ENCODE measurements at regions not wholly inside any gene's neighbourhood (a gene's known extent, or its start where the extent isn't known, plus 50 kb on each side); places are given as distances from the start of the nearest gene placed in this dataset.

GRCh38 chr14:71237556-71237955 is 330.3 kb downstream of the PCNX1 start:
- H3K27ac Mint-ChIP-seq, result no peak overlapping the region
- no peak for ATAC-seq (ENCODE audit: poor library complexity)
- POLR2A ChIA-PET, result no interaction called here

DNA sequence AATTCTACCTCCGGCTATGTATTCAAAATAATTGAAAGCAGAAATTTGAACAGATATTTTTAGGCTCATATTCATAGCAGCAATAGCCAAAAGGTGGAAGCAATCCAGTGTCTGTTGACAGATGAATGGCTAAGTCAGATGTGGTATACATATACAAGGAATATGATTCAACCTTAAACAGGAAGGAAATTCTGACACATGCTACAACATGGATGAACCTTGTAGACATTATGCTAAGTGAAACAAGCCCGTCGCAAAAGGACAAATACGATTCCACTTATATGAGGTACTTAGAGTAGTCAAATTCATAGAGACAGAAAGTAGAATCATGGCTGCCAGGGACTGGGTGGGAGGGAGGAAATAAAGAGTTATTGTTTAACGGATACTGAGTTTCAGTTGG is 331.6 kb downstream of the PCNX1 start:
- Mint-ChIP-seq H3K27ac (no peak overlapping the region), H3K4me1 (ENCODE audit: low read depth) (no peaks in the 10 kb centered on the region), H3K9me3 (no peaks in the 10 kb centered on the region), H3K4me3 (no peak overlapping the region), H3K27me3 (no peaks in the 10 kb centered on the region), H3K36me3 (ENCODE audit: low read depth) (no peaks in the 10 kb centered on the region)
- TF ChIP-seq CTCF (IDR thresholded peaks at IDR 0.05), result no peak
- ChIA-PET CTCF (no interaction called here), POLR2A (no interaction called here)
- H3K36me3 ChIP-seq (ENCODE audit: insufficient read depth, low read length), result no peaks in the 10 kb centered on the region
- no peaks in the 10 kb centered on the region for H3K27me3 ChIP-seq (ENCODE audit: control insufficient read depth in 1 of 2, insufficient read depth in 2 of 2, low read length in 2 of 2)
- no peaks in the 10 kb centered on the region for H3K4me1 ChIP-seq (ENCODE audit: insufficient read depth, low read length)
- intact Hi-C loops (cut with DNase I, micrococcal nuclease), result no loop called here
- peaks cover 0 to 4% of the 10 kb centered on the region in 2 experiments for H3K9me3 ChIP-seq (ENCODE audit: control insufficient read depth in 1 of 2, insufficient read depth in 1 of 2, low read length in 2 of 2)
- no peak overlapping the region for H3K27ac ChIP-seq (ENCODE audit: low read depth in 1 of 2, low read length in 2 of 2)
- no peak overlapping the region for H3K4me3 ChIP-seq (ENCODE audit: low read length)
- ATAC-seq (ENCODE audit: poor library complexity), result no peak
- DNase-seq, result no peak

More at GRCh38 chr14:71237556-71237955, 330.3 kb downstream of the PCNX1 start:
- no peak overlapping the region for H3K4me3 ChIP-seq (ENCODE audit: low read length)
- TF ChIP-seq CTCF (IDR thresholded peaks at IDR 0.05), result no peak
- Mint-ChIP-seq H3K4me3 (no peak overlapping the region), H3K27me3 (no peaks in the 10 kb centered on the region), H3K4me1 (ENCODE audit: low read depth) (no peaks in the 10 kb centered on the region), H3K9me3 (no peaks in the 10 kb centered on the region), H3K36me3 (ENCODE audit: low read depth) (no peaks in the 10 kb centered on the region)
- H3K4me1 ChIP-seq (ENCODE audit: insufficient read depth, low read length), result no peaks in the 10 kb centered on the region
- no peak for DNase-seq
- H3K27me3 ChIP-seq (ENCODE audit: control insufficient read depth in 1 of 2, insufficient read depth in 2 of 2, low read length in 2 of 2), result no peaks in the 10 kb centered on the region
- no peaks in the 10 kb centered on the region for H3K36me3 ChIP-seq (ENCODE audit: insufficient read depth, low read length)
- H3K9me3 ChIP-seq (ENCODE audit: control insufficient read depth in 1 of 2, insufficient read depth in 1 of 2, low read length in 2 of 2), result peaks cover 0 to 4% of the 10 kb centered on the region in 2 experiments
- intact Hi-C loops (cut with DNase I, micrococcal nuclease), result no loop called here
- no peak overlapping the region for H3K27ac ChIP-seq (ENCODE audit: low read depth in 1 of 2, low read length in 2 of 2)
- CTCF ChIA-PET, result no interaction called here

DNA sequence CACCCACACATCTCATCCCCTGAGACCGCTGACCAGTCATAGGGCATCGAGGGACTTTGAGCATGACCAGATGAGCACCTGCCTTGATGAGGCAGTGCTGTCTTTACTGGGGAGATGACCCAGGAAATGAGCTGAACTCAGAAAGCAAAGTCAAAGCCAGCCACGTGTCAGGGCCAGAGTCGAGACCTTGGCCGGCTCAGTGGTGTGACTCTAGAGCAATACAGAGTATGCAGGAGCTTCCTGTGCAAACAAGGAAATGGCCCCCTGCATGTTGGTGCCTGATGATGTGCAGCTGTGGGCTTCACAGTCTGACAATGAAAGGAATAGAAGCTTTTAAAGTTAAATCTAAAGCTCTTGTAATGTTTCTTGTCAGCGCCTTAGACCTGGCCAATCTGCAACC is 332.9 kb downstream of the PCNX1 start:
- H3K9me3 ChIP-seq (ENCODE audit: control insufficient read depth in 1 of 2, insufficient read depth in 1 of 2, low read length in 2 of 2), result peaks cover 0 to 4% of the 10 kb centered on the region in 2 experiments
- ChIA-PET CTCF (no interaction called here), POLR2A (no interaction called here)
- Mint-ChIP-seq H3K27me3 (no peaks in the 10 kb centered on the region), H3K4me1 (ENCODE audit: low read depth) (peaks cover 7% of the 10 kb centered on the region), H3K36me3 (ENCODE audit: low read depth) (no peaks in the 10 kb centered on the region), H3K27ac (no peak overlapping the region), H3K9me3 (no peaks in the 10 kb centered on the region), H3K4me3 (no peak overlapping the region)
- H3K27ac ChIP-seq (ENCODE audit: low read depth in 1 of 2, low read length in 2 of 2), result no peak overlapping the region
- intact Hi-C loops (cut with DNase I, micrococcal nuclease), result no loop called here
- no peaks in the 10 kb centered on the region for H3K36me3 ChIP-seq (ENCODE audit: insufficient read depth, low read length)
- ATAC-seq (ENCODE audit: poor library complexity), result no peak
- no peak overlapping the region for H3K4me3 ChIP-seq (ENCODE audit: low read length)
- H3K4me1 ChIP-seq (ENCODE audit: insufficient read depth, low read length), result peaks cover 2% of the 10 kb centered on the region
- no peak for TF ChIP-seq CTCF (IDR thresholded peaks at IDR 0.05)
- no peaks in the 10 kb centered on the region for H3K27me3 ChIP-seq (ENCODE audit: control insufficient read depth in 1 of 2, insufficient read depth in 2 of 2, low read length in 2 of 2)
- no peak for DNase-seq
